NCI-H2081 (cell line): ENCODE measurements at regions not wholly inside any gene's neighbourhood (a gene's known extent, or its start where the extent isn't known, plus 50 kb on each side); places are given as distances from the start of the nearest gene placed in this dataset.

Source experiments
- DNase-seq, 2 experiments: peaks; one replicate each; lab custom pipeline; 2025; lab: John Stamatoyannopoulos, UW

DNA sequence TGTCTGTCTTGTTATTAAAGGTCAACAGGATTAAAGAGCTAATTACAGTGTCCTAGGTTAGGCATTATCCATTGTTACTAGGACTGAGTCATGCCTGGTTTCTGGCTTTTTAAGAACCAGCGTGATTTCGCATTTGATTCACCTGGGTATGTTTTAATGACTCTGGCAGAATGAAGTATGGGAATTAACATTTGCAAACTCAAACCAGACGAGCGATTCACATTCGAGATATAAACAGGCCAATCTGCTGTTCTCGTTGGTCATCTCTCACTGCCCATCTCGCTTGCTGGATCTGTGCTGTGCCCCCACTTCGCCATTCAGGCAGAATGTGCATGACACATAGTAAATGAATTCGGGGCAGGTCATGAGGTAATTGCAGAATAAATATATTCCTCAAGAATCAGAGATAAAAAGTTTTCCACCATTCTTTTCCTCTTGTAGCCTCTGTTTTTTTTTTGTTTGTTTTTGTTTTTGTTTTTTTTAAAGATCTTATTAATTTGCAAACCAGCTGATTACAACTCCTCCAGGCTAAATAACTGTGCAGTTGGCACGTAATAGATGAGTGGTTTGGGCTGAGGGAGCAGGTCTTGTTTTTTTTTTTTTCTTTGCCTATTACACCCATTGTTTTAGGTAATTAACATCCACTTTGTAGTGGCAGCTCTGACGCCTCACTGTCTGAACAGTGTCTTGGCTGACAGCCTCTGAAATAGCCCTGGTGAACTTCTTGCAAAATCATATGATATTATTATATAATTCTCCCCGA is 313.5 kb upstream of the MSX2 start:
- DNase-seq, result no peak

GRCh38 chr5:174411479-174411819 is 312.9 kb upstream of the MSX2 start:
- no peak for DNase-seq

GRCh38 chr5:174412374-174412773 is 312.0 kb upstream of the MSX2 start:
- DNase-seq, result no peak

DNA sequence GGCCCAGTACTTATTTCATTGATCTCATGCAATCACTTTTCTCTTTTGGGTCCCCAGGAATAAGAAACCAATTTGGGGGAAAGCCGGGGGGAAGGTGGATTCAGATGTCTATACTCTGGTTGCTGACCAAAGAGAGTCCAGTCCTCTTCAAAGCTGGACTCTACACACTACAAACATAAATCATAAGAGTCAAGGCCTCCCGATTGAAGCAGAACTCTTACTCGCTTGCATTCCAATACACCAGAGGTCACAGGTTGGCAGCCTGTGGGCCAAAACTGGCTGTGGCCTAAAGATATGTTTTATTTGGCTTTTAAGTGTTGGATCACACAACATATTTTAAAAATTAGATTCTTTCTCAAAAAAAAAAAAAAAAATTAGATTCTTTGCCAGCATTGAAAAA is 311.4 kb upstream of the MSX2 start:
- DNase-seq, result no peak

GRCh38 chr5:174413567-174414314 is 310.6 kb upstream of the MSX2 start:
- no peak for DNase-seq

DNA sequence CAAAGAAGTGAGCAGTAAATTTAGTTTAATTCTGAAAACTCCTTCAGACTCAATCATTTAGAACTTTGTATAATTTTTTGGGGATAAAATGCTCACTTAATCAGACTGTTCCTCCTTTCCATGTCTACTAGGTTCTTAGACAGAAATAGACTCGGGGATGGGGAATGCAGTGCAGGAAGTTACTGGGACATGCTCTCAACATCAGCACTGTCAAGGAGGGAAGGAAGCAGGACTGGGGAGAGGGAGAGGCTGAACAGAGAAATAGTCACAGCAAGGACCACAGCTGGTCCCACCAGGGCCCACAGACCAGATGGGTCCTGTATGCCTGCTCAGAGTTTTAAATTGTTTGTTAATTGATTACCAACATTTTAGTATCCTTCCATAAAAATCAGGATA is 310.1 kb upstream of the MSX2 start:
- DNase-seq, result no peak

- DNase-seq, result no peak
These were observed 305.4 kb upstream of the MSX2 start for GRCh38 chr5:174418809-174419539.

DNA sequence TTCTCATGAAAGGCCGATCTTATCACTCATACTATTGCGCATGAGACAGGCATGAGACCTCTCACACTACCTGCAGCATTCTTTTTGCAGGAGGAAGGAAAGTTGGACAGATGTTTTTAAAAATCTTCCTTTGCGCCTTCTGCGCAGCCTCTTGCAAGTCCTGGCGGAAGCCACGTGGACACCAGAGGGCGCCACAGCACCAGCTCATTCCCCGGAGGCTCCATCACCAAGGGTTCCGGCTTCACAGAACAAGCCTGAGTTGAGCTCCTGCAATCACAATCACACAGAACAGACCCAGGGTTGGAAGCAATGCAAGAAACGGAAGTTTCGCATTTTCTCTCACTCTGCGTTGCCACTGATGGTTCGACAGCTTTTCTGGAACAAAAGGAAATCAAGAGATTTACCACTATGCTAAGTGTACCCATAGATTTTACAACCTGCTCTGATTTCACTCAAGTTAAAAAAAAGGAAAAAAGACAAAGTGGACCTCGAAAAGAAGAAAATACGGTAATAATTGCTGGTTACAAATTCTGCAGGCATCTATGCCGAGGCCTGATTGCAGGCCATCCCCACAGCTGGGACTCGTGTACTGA is 304.7 kb upstream of the MSX2 start:
- peak; percentile 51 to 54 for DNase-seq

DNA sequence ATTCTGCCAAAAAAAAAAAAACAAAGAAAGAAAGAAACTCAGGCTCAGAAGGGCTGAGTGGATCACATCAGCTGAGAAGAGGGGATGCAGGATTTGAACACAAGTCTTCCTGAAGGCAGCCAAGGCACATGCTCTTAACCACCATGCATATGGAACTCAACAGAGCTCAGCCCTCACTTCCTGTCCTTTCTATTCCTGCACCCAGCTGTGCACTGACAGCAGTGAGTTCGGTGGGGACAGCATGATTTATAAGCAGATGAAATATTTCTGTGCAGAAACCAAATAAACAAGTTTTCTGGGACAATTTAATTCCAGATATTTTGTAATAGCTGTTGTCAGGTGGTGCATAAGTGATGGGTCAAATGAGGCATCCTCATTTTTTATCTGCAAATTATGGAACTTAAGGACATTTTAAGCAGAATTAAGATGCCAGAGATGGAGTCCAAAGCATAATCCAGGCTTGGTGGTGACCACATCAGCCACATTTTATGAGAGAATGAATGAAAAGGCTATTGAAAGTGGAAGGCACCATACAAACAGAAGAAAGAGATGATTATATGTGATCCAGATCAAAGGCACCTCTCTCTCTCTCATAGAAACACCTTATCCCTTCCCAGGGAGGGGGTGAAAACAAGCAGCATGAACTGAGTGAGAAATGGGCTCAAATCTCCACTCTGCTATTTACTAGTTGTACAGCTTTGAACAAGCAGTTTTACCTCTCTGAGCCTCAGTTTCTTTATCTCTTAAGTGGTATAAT is 303.6 kb upstream of the MSX2 start:
- DNase-seq, result no peak

DNA sequence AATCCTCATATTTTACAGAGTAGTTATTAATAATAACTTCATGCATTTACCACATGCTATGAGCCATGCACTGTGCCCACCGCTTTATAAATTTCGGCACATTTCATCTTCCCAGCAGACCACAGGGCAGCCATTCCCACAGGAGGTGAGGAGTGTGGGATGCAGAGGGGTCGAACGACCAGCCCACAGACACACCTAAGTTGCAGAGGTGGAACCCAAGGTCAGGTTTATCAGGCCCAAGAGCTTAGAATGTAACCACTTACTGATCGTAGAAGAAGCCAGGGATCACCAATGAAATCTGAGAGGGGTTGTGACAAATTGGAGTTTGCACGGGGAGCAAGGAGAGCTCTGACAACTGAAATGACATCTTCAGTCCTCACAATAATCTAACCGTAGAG is 303.0 kb upstream of the MSX2 start:
- no peak for DNase-seq

- no peak for DNase-seq
These were observed 300.8 kb upstream of the MSX2 start for GRCh38 chr5:174423558-174423957.

DNA sequence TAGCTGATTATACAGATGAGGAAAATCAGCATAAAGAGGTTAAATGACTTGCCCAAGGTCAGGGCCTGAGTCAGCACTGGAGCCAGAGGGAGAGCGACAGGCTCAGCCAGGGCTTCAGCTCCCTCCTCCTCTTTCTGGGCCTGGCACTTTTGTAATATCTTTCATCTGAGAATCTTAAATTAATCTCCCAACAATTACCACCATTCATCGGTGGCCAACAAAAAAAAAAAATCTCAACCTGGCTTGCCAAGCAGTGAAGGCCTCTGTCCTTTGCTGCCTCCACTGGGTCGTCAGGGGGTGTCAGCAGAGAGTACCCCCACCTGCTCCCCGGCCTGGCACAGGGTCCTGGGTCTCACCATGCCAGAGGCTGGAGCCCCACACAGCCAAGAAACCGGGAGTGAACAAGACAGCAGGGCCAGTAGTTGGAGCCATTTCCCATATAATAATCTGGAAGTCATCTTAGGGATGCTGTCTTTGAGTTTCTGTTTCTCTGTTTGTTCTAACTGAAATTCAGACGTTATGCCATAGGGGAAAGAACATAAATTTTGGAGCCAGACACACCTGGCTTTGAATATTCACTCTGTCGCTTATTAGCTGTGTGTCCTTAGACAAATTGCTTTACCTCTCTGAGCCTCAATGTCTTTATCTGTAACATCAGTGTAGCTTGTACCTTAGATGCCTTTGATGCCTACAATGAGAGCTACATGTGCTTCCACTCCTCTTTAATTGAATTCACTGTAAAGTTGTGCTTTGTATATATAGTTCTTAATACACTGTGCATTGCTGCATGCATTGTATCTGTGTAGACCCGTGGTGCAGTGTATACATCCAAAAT is 299.9 kb upstream of the MSX2 start:
- no peak for DNase-seq

DNA sequence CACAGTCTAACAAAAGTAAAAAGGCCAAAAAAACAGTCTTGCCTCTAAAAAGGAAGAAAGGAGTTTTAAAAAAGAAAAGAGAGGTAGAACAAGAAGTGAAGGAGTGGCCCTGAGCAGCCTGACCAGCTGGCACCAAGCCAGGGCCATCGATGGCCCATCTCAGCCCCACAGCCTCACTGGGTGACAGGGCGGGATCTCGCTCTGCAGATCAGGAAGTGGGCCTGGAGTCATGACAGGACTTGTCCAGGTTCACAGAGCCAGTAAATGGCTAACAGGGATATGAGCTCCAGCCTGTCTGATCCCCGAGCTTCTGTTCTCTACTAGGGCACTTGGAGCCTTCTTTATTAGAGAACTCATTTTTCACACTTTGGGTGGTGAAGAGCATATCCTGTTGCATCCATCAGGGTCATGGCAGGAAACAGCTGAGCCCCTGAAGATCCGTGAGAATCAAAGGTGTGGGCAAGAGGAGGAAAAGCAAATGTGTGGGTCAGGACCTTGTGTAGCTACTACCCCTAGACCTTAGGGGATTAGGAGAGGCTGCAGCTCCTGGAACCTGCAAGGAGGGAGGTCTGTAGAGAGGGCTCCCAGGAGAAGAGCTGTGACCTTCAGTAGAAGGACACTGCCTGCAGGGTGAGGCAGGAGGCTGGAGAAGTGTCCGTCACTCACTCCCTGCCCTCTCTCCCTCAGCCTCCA is 299.0 kb upstream of the MSX2 start:
- no peak for DNase-seq

DNA sequence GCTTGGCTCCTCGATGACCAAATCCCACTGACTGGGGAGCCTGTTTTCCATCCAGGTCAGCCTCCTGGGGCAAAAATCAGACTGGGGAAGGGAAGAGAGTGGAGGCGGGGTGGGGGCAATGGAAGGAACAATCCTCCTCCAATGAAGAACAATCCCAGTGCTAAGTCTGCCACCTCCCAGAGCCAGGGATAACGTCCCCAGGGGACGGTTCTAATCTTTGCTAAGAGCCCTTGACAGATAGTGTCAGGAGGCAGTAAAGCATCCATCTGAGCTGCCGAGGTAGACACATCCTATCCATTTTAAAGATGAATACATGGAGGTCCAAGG is 298.5 kb upstream of the MSX2 start:
- no peak for DNase-seq

DNA sequence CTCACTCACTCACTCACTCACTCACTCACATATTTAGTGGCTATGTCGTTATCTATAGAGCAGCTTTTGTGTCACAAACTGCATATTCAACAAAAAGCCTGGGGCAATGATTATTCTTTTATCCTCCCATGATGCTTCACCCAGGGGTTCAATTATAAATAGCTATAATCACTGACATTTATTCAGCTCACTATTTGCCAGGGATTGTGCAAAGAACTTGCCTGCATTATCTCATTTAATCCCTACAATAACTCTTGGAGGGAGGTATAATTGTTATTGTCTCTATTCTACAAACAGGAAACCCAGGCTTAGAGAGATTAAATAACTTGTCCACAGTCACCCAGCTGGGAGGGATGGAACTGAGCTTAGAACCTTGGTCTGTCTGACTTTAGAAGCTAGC is 298.0 kb upstream of the MSX2 start:
- DNase-seq, result no peak

GRCh38 chr5:174426851-174427250 is 297.5 kb upstream of the MSX2 start:
- no peak for DNase-seq

- no peak for DNase-seq
These were observed 297.1 kb upstream of the MSX2 start for GRCh38 chr5:174427304-174427703.

- DNase-seq, result no peak
These were observed 295.5 kb upstream of the MSX2 start for GRCh38 chr5:174428895-174429294.

DNA sequence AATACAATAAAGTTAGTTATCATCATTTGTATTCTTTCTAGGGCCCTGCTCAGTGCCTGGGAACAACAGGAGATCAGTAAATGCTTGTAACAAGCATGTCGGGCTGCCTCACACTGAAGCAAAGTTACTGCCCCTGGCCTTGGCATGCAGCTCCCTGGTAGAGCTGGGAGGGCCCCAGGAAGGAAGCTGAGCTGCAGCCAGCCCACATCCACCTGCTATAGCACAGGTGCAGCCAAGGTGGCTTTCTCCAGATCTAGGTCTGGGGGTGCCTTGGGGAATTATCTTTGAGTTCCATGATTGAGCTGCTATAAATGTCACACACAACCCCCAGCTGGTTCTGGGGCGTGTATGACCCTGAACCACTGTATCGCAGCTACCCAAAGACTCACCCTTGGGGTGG is 293.4 kb upstream of the MSX2 start:
- DNase-seq, result no peak

- DNase-seq, result no peak
These were observed 292.9 kb upstream of the MSX2 start for GRCh38 chr5:174431504-174431903.

- no peak for DNase-seq
These were observed 291.3 kb upstream of the MSX2 start for GRCh38 chr5:174433098-174433497.
